ENCODE measurements at regions not wholly inside any gene's neighbourhood (a gene's known extent, or its start where the extent isn't known, plus 50 kb on each side); places are given as distances from the start of the nearest gene placed in this dataset.

DNA sequence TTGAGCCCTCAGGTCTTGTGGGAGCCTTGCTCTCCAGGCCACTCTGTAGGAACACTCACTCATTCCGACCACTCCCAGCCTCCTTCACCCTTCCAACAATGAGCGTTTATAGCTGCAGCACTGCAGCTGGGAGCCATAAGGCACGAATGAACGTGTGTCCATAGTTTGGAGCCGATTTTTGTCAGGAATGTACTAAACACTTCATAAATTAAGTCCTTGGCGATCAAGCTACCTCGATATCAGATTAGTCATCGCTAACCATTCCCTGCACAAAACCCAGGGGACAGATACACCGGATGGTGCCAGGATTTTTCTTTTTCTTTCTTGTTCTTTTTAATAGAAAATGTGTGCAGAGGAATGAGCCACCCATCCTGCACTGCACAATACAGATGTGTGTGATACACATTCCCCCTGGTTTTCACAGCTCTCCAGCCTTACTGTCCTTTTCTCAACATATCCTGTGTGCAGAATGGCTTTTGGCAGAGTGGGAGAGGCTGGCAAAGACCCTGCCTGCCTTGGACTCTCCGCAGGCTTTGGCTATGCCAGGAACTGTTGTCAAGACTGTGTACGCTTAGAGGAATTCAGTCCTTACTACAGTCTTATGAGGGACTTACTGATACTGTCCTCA, 68.4 kb upstream of the ELAC2 start:
- no peak overlapping the region for H3K4me3 ChIP-seq (ENCODE audit: low read depth, low read length)
- ChIA-PET POLR2A (interaction anchor here (0.6 kb wide), 1 partner anchor 37 kb away, joined by 4 read pairs; no protein-coding TSS in a partner anchor), CTCF (interaction anchor here (0.8 to 1.9 kb wide), 2 partner anchors 28 to 55 kb away, joined by 3 to 5 read pairs; no protein-coding TSS in a partner anchor)
- H3K27ac ChIP-seq (ENCODE audit: extremely low read depth, low read depth, low read length) = no peak overlapping the region
- H3K9me3 ChIP-seq (ENCODE audit: control insufficient read depth, insufficient read depth, low read depth, low read length) = no peaks in the 10 kb centered on the region
- no peaks in the 10 kb centered on the region for H3K36me3 ChIP-seq (ENCODE audit: control insufficient read depth in 2 of 2, insufficient read depth in 1 of 2, low read length in 2 of 2)
- TF ChIP-seq ZNF140 (tag by site-specific recombination; IDR thresholded peaks at IDR 0.05) (no peak), YY1 (tag by site-specific recombination; IDR thresholded peaks at IDR 0.05) (no peak), ZBTB21 (tag by site-specific recombination; IDR thresholded peaks at IDR 0.05) (no peak), TCF7L2 (IDR thresholded peaks at IDR 0.05; ENCODE audit: borderline replicate concordance, low read depth, low read length) (no peak), ZNF266 (tag by site-specific recombination; IDR thresholded peaks at IDR 0.05; ENCODE audit: low read depth) (no peak), ZBTB20 (tag by site-specific recombination; IDR thresholded peaks at IDR 0.05) (no peak), ZBTB26 (tag by site-specific recombination; optimal IDR thresholded peaks at IDR 0.05) (no peak), ZNF549 (tag by site-specific recombination; IDR thresholded peaks at IDR 0.05) (no peak), KLF16 (tag by site-specific recombination; IDR thresholded peaks at IDR 0.05) (no peak), ZNF324 (tag by site-specific recombination; IDR thresholded peaks at IDR 0.05) (no peak), IKZF3 (tag by site-specific recombination; IDR thresholded peaks at IDR 0.05) (no peak), ZNF639 (tag by site-specific recombination; IDR thresholded peaks at IDR 0.05) (no peak), ZNF214 (tag by site-specific recombination; IDR thresholded peaks at IDR 0.05; ENCODE audit: borderline replicate concordance) (no peak), ZNF16 (tag by site-specific recombination; IDR thresholded peaks at IDR 0.05; ENCODE audit: low read depth) (no peak), ZNF621 (tag by site-specific recombination; IDR thresholded peaks at IDR 0.05) (no peak), ZNF391 (tag by site-specific recombination; IDR thresholded peaks at IDR 0.05; ENCODE audit: borderline replicate concordance, low read depth) (no peak), ZNF19 (tag by site-specific recombination; IDR thresholded peaks at IDR 0.05; ENCODE audit: low read depth) (no peak), OSR2 (tag by site-specific recombination; IDR thresholded peaks at IDR 0.05) (no peak)
- TF ChIP-seq, protein P1, sequence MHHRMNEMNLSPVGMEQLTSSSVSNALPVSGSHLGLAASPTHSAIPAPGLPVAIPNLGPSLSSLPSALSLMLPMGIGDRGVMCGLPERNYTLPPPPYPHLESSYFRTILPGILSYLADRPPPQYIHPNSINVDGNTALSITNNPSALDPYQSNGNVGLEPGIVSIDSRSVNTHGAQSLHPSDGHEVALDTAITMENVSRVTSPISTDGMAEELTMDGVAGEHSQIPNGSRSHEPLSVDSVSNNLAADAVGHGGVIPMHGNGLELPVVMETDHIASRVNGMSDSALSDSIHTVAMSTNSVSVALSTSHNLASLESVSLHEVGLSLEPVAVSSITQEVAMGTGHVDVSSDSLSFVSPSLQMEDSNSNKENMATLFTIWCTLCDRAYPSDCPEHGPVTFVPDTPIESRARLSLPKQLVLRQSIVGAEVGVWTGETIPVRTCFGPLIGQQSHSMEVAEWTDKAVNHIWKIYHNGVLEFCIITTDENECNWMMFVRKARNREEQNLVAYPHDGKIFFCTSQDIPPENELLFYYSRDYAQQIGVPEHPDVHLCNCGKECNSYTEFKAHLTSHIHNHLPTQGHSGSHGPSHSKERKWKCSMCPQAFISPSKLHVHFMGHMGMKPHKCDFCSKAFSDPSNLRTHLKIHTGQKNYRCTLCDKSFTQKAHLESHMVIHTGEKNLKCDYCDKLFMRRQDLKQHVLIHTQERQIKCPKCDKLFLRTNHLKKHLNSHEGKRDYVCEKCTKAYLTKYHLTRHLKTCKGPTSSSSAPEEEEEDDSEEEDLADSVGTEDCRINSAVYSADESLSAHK (tag by site-specific recombination; IDR thresholded peaks at IDR 0.05) = no peak
- no peaks in the 10 kb centered on the region for H3K4me1 ChIP-seq (ENCODE audit: control insufficient read depth, insufficient read depth, low read length)

DNA sequence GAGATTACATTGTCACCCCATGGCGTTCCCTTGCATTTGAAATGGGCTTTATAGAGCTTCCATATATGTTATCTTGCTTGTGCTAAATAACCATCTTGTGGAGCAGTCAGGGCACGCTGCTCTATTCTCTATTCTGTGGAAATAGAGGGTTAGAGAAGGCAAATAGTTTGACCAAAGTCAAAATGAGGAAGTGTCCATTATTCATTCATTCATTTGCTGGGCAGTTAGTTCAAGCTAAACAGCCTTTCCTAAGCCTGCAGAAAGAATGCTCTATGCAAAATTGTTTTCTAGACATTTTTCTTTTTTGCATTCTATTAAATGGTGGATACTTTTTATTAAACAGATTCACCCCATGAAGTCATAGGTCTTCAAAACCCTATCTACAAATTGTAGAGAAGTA, 67.8 kb upstream of the ELAC2 start:
- ChIA-PET POLR2A (interaction anchor here (0.6 kb wide), 1 partner anchor 38 kb away, joined by 4 read pairs; no protein-coding TSS in a partner anchor), CTCF (interaction anchor here (0.8 to 1.9 kb wide), 3 partner anchors 29 to 56 kb away, joined by 3 to 5 read pairs (median 5); no protein-coding TSS in a partner anchor)
- no peaks in the 10 kb centered on the region for H3K4me1 ChIP-seq (ENCODE audit: control insufficient read depth, insufficient read depth, low read length)
- H3K4me3 ChIP-seq (ENCODE audit: low read depth, low read length) = no peak overlapping the region
- H3K27ac ChIP-seq (ENCODE audit: extremely low read depth, low read depth, low read length) = no peak overlapping the region
- no peaks in the 10 kb centered on the region for H3K9me3 ChIP-seq (ENCODE audit: control insufficient read depth, insufficient read depth, low read depth, low read length)
- H3K36me3 ChIP-seq (ENCODE audit: control insufficient read depth in 2 of 2, insufficient read depth in 1 of 2, low read length in 2 of 2) = no peaks in the 10 kb centered on the region
- TF ChIP-seq, protein P2, sequence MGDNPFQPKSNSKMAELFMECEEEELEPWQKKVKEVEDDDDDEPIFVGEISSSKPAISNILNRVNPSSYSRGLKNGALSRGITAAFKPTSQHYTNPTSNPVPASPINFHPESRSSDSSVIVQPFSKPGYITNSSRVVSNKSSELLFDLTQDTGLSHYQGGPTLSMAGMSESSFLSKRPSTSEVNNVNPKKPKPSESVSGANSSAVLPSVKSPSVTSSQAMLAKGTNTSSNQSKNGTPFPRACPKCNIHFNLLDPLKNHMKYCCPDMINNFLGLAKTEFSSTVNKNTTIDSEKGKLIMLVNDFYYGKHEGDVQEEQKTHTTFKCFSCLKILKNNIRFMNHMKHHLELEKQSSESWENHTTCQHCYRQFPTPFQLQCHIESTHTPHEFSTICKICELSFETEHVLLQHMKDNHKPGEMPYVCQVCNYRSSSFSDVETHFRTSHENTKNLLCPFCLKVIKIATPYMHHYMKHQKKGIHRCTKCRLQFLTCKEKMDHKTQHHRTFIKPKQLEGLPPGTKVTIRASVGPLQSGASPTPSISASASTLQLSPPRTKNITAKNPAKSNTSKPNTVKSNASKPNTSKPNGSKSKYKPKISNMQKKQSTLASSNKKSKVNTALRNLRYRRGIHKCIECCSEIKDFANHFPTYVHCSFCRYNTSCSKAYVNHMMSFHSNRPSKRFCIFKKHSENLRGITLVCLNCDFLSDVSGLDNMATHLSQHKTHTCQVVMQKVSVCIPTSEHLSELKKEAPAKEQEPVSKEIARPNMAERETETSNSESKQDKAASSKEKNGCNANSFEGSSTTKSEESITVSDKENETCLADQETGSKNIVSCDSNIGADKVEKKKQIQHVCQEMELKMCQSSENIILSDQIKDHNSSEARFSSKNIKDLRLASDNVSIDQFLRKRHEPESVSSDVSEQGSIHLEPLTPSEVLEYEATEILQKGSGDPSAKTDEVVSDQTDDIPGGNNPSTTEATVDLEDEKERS (tag by site-specific recombination; IDR thresholded peaks at IDR 0.05) = no peak
- TF ChIP-seq ZNF23 (tag by site-specific recombination; IDR thresholded peaks at IDR 0.05; ENCODE audit: borderline replicate concordance) (no peak), ZNF548 (tag by site-specific recombination; IDR thresholded peaks at IDR 0.05) (no peak), ZSCAN16 (tag by site-specific recombination; IDR thresholded peaks at IDR 0.05) (no peak), ZNF621 (tag by site-specific recombination; IDR thresholded peaks at IDR 0.05) (no peak), SCRT2 (tag by site-specific recombination; IDR thresholded peaks at IDR 0.05) (no peak), KLF10 (tag by site-specific recombination; IDR thresholded peaks at IDR 0.05) (no peak)
- TF ChIP-seq, protein P3, sequence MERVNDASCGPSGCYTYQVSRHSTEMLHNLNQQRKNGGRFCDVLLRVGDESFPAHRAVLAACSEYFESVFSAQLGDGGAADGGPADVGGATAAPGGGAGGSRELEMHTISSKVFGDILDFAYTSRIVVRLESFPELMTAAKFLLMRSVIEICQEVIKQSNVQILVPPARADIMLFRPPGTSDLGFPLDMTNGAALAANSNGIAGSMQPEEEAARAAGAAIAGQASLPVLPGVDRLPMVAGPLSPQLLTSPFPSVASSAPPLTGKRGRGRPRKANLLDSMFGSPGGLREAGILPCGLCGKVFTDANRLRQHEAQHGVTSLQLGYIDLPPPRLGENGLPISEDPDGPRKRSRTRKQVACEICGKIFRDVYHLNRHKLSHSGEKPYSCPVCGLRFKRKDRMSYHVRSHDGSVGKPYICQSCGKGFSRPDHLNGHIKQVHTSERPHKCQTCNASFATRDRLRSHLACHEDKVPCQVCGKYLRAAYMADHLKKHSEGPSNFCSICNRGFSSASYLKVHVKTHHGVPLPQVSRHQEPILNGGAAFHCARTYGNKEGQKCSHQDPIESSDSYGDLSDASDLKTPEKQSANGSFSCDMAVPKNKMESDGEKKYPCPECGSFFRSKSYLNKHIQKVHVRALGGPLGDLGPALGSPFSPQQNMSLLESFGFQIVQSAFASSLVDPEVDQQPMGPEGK (tag by site-specific recombination; IDR thresholded peaks at IDR 0.05) = no peak
